Activated T-cell treated with anti-CD3 and anti-CD28 coated beads, Interleukin-2, amount 50 U/mL, for 1 hour (primary cell): ENCODE measurements at regions not wholly inside any gene's neighbourhood (a gene's known extent, or its start where the extent isn't known, plus 50 kb on each side); places are given as distances from the start of the nearest gene placed in this dataset.
"Not testable (repeated sequence)": the region's sequence is repeated elsewhere in the genome, so short reads cannot be mapped to it uniquely, and the experiment has no call there.

Experiments
- DNase-seq: peaks from one replicate; pipeline ENCODE4 v3.0.0-alpha.2; 2020

GRCh38 chr20:39792334-39792733 is 830.2 kb downstream of the DHX35 start:
- no peak for DNase-seq

GRCh38 chr20:39789411-39789810 is 827.3 kb downstream of the DHX35 start:
- DNase-seq: no peak

GRCh38 chr20:39785252-39785917 is 823.2 kb downstream of the DHX35 start:
- no peak for DNase-seq

GRCh38 chr20:39784693-39785092 is 822.5 kb downstream of the DHX35 start:
- no peak for DNase-seq

- DNase-seq: no peak
Measured at GRCh38 chr20:39778847-39779604, 816.9 kb downstream of the DHX35 start.

- no peak for DNase-seq
Measured at GRCh38 chr20:39778431-39778830, 816.3 kb downstream of the DHX35 start.

- no peak for DNase-seq
Measured at GRCh38 chr20:39777610-39778009, 815.5 kb downstream of the DHX35 start.

GRCh38 chr20:39775110-39775509 is 813.0 kb downstream of the DHX35 start:
- DNase-seq: no peak

GRCh38 chr20:39773380-39774000 is 811.3 kb downstream of the DHX35 start:
- DNase-seq: no peak

- DNase-seq: no peak
Measured at GRCh38 chr20:39767352-39767751, 805.2 kb downstream of the DHX35 start.

GRCh38 chr20:39766333-39766732 is 804.2 kb downstream of the DHX35 start:
- DNase-seq: no peak

- DNase-seq: no peak
Measured at GRCh38 chr20:39762716-39763115, 800.6 kb downstream of the DHX35 start.

- no peak for DNase-seq
Measured at GRCh38 chr20:39758876-39759275, 796.7 kb downstream of the DHX35 start.

- DNase-seq: no peak
Measured at GRCh38 chr20:39756828-39757227, 794.7 kb downstream of the DHX35 start.

- DNase-seq: no peak
Measured at GRCh38 chr20:39756369-39756768, 794.2 kb downstream of the DHX35 start.

- DNase-seq: no peak
Measured at GRCh38 chr20:39752262-39752876, 790.2 kb downstream of the DHX35 start.

- DNase-seq: no peak
Measured at GRCh38 chr20:39751557-39752137, 789.5 kb downstream of the DHX35 start.

GRCh38 chr20:39745380-39745779 is 783.2 kb downstream of the DHX35 start:
- no peak for DNase-seq

GRCh38 chr20:39738651-39739050 is 776.5 kb downstream of the DHX35 start:
- no peak for DNase-seq

- DNase-seq: no peak
Measured at GRCh38 chr20:39736434-39737327, 774.5 kb downstream of the DHX35 start.

- DNase-seq: not testable (repeated sequence)
Measured at GRCh38 chr20:39725513-39725912, 763.4 kb downstream of the DHX35 start.

- no peak for DNase-seq
Measured at GRCh38 chr20:39719293-39719692, 757.1 kb downstream of the DHX35 start.
